ENCODE measurements at regions not wholly inside any gene's neighbourhood (a gene's known extent, or its start where the extent isn't known, plus 50 kb on each side); places are given as distances from the start of the nearest gene placed in this dataset.

DNA sequence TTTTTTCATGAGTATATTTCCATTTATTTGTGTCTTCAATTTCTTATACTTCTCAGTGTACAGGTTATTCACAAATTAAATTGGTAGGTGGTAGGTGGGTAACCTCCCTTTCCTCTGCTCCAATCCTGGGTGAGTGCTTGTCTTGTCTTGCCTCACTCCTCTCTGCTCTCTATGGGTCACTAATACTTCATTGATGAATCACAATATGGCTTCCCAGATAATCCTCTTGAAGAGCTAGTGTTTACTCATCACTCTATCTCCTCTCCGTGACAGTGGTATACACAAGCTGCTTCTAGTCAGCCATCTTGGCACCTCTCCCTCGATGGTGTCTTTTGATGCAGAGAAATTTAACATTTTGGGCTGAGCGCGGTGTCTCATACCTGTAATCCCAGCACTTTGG is 331.8 kb upstream of the NMUR2 start (continued):
- TF ChIP-seq, protein P1, sequence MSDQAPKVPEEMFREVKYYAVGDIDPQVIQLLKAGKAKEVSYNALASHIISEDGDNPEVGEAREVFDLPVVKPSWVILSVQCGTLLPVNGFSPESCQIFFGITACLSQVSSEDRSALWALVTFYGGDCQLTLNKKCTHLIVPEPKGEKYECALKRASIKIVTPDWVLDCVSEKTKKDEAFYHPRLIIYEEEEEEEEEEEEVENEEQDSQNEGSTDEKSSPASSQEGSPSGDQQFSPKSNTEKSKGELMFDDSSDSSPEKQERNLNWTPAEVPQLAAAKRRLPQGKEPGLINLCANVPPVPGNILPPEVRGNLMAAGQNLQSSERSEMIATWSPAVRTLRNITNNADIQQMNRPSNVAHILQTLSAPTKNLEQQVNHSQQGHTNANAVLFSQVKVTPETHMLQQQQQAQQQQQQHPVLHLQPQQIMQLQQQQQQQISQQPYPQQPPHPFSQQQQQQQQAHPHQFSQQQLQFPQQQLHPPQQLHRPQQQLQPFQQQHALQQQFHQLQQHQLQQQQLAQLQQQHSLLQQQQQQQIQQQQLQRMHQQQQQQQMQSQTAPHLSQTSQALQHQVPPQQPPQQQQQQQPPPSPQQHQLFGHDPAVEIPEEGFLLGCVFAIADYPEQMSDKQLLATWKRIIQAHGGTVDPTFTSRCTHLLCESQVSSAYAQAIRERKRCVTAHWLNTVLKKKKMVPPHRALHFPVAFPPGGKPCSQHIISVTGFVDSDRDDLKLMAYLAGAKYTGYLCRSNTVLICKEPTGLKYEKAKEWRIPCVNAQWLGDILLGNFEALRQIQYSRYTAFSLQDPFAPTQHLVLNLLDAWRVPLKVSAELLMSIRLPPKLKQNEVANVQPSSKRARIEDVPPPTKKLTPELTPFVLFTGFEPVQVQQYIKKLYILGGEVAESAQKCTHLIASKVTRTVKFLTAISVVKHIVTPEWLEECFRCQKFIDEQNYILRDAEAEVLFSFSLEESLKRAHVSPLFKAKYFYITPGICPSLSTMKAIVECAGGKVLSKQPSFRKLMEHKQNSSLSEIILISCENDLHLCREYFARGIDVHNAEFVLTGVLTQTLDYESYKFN (CRISPR knock-in tag; conservative IDR thresholded peaks at IDR 0.05): no peak
- TF ChIP-seq ZNF263 (CRISPR knock-in tag; IDR thresholded peaks at IDR 0.05) (no peak), MEF2D (CRISPR knock-in tag; IDR thresholded peaks at IDR 0.05) (no peak)
- TF ChIP-seq, protein P2, sequence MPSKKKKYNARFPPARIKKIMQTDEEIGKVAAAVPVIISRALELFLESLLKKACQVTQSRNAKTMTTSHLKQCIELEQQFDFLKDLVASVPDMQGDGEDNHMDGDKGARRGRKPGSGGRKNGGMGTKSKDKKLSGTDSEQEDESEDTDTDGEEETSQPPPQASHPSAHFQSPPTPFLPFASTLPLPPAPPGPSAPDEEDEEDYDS (CRISPR knock-in tag; IDR thresholded peaks at IDR 0.05): no peak

DNA sequence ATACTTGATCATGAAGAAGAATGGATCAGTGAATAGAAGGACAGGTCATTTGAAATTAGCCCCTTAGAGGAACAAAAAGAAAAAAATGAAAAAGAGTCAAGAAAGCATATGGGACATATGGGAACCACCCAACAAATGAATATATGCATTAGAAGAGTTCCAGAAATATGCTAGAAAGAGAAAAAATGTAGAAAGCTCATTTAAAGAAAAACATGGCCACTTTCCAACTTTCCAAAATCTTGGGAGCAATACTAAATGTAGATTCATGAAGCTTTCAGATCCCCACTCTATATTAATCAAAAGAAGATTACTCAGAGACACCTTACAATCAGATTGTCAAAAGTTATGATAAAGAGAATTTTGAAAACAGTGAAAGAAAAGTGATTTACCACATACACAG is 334.8 kb upstream of the NMUR2 start:
- POLR2A ChIA-PET: no interaction called here
- no peak for TF ChIP-seq U2AF1 (optimal IDR thresholded peaks at IDR 0.05; ENCODE audit: low read depth, low read length)
- TF ChIP-seq NR2C2 (CRISPR knock-in tag; IDR thresholded peaks at IDR 0.05; ENCODE audit: borderline replicate concordance): no peak
- TF ChIP-seq, protein P3, sequence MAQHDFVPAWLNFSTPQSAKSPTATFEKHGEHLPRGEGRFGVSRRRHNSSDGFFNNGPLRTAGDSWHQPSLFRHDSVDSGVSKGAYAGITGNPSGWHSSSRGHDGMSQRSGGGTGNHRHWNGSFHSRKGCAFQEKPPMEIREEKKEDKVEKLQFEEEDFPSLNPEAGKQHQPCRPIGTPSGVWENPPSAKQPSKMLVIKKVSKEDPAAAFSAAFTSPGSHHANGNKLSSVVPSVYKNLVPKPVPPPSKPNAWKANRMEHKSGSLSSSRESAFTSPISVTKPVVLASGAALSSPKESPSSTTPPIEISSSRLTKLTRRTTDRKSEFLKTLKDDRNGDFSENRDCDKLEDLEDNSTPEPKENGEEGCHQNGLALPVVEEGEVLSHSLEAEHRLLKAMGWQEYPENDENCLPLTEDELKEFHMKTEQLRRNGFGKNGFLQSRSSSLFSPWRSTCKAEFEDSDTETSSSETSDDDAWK (CRISPR knock-in tag; IDR thresholded peaks at IDR 0.05): no peak
- TF ChIP-seq, protein P4, sequence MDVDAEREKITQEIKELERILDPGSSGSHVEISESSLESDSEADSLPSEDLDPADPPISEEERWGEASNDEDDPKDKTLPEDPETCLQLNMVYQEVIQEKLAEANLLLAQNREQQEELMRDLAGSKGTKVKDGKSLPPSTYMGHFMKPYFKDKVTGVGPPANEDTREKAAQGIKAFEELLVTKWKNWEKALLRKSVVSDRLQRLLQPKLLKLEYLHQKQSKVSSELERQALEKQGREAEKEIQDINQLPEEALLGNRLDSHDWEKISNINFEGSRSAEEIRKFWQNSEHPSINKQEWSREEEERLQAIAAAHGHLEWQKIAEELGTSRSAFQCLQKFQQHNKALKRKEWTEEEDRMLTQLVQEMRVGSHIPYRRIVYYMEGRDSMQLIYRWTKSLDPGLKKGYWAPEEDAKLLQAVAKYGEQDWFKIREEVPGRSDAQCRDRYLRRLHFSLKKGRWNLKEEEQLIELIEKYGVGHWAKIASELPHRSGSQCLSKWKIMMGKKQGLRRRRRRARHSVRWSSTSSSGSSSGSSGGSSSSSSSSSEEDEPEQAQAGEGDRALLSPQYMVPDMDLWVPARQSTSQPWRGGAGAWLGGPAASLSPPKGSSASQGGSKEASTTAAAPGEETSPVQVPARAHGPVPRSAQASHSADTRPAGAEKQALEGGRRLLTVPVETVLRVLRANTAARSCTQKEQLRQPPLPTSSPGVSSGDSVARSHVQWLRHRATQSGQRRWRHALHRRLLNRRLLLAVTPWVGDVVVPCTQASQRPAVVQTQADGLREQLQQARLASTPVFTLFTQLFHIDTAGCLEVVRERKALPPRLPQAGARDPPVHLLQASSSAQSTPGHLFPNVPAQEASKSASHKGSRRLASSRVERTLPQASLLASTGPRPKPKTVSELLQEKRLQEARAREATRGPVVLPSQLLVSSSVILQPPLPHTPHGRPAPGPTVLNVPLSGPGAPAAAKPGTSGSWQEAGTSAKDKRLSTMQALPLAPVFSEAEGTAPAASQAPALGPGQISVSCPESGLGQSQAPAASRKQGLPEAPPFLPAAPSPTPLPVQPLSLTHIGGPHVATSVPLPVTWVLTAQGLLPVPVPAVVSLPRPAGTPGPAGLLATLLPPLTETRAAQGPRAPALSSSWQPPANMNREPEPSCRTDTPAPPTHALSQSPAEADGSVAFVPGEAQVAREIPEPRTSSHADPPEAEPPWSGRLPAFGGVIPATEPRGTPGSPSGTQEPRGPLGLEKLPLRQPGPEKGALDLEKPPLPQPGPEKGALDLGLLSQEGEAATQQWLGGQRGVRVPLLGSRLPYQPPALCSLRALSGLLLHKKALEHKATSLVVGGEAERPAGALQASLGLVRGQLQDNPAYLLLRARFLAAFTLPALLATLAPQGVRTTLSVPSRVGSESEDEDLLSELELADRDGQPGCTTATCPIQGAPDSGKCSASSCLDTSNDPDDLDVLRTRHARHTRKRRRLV (CRISPR knock-in tag; IDR thresholded peaks at IDR 0.05): no peak
- no peak for TF ChIP-seq MYC (CRISPR knock-in tag; IDR thresholded peaks at IDR 0.05; ENCODE audit: borderline replicate concordance)
- TF ChIP-seq SP4 (CRISPR knock-in tag; IDR thresholded peaks at IDR 0.05): no peak
- TF ChIP-seq TBX2 (CRISPR knock-in tag; IDR thresholded peaks at IDR 0.05; ENCODE audit: borderline replicate concordance): no peak
- no peak for TF ChIP-seq ARNT (IDR thresholded peaks at IDR 0.05)
- TF ChIP-seq ZNF510 (CRISPR knock-in tag; IDR thresholded peaks at IDR 0.05; ENCODE audit: low read depth): no peak
- TF ChIP-seq ZNF570 (CRISPR knock-in tag; IDR thresholded peaks at IDR 0.05; ENCODE audit: borderline replicate concordance): no peak
- no peak for TF ChIP-seq IKZF1 (IDR thresholded peaks at IDR 0.05)
- TF ChIP-seq ZNF446 (CRISPR knock-in tag; IDR thresholded peaks at IDR 0.05): no peak

More for the DNA sequence above, 334.8 kb upstream of the NMUR2 start:
- Histone ChIP-seq H2AFZ (ENCODE audit: low read length) (no peak overlapping the region), H4K20me1 (ENCODE audit: insufficient read depth, low read length) (no peaks in the 10 kb centered on the region), H3K79me2 (ENCODE audit: insufficient read depth, low read length) (no peaks in the 10 kb centered on the region), H3K9me3 (ENCODE audit: low read length) (peaks cover 47% of the 10 kb centered on the region), H3K9ac (ENCODE audit: insufficient read depth, low read depth, low read length) (no peak overlapping the region), H3K27me3 (ENCODE audit: control insufficient read depth in 1 of 2, insufficient read depth in 2 of 2, low read length in 2 of 2) (no peaks in the 10 kb centered on the region; a peak in 1 of 5 replicates), H3K4me1 (ENCODE audit: insufficient read depth, low read length) (no peaks in the 10 kb centered on the region), H3K36me3 (replicated peaks in 1 of 2; ENCODE audit: control insufficient read depth in 1 of 2, insufficient read depth in 2 of 2, low read length in 2 of 2) (no peaks in the 10 kb centered on the region), H3K27ac (ENCODE audit: extremely low read length, insufficient read depth, low read length) (no peak overlapping the region), H3K4me3 (replicated peaks in 1 of 3; ENCODE audit: insufficient read depth in 1 of 3, low read depth in 2 of 3, low read length in 3 of 3) (no peak overlapping the region), H3K4me2 (ENCODE audit: low read depth, low read length) (no peak overlapping the region)
- in situ Hi-C loops (cut with HindIII; ENCODE audit: extremely low pct_ligation_motif_present, low pct_unique_long_range_greater_than_20kb): no loop called here
- CTCF ChIA-PET (ENCODE audit: low intra/inter-chr PET ratio, low total read pairs): no interaction called here
- DNase-seq (ENCODE audit: low spot score): no peak
- intact Hi-C loops (cut with micrococcal nuclease; ENCODE audit: unreplicated experiment): no loop called here
- no TSS peak for BruUV-seq (replicated peaks)
- no peak for FAIRE-seq
- no peak for ATAC-seq
